HS-5 (cell line): ENCODE measurements at regions not wholly inside any gene's neighbourhood (a gene's known extent, or its start where the extent isn't known, plus 50 kb on each side); places are given as distances from the start of the nearest gene placed in this dataset.
"Not testable (repeated sequence)": the region's sequence is repeated elsewhere in the genome, so short reads cannot be mapped to it uniquely, and the experiment has no call there.

ENCODE experiments used
- DNase-seq: peaks from one replicate; pipeline ENCODE4 v3.0.0-alpha.2; 2012; ENCODE audit warnings: low read depth

DNA sequence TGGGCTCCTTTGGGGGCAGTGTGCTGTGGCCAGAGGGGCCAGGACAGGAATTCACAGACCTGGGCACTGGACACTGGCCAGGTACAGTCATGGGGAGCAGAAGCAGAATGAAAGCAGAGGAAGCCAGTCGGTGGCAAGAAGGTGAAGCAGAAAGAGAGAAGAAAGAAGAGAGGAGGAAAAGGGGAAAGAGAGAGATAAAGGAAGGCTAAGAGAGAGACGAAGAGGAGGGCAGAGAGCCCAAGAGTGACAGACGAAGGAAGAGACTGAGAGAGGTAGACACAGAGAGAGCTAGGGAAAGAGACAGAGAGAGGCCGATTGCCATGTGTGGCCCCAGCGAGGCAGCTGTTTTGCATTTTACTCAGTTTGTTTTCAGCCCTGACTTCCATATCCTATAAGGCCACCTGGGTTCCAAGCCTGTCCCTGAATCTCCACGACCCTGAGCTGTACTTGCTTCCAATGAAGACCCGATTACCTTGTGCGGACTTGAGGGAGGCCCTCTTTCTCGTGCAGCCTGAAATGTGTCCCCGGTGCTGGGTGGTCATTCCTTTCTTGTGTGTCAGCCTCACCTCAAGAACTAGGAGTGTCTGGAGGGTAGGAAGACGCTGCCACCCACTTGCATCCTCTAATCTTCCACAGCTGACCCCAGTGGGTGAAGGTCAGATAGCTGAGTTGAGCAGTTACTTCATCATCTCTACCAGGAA lies 73.9 kb downstream of the LSM3 start:
- no peak for DNase-seq

DNA sequence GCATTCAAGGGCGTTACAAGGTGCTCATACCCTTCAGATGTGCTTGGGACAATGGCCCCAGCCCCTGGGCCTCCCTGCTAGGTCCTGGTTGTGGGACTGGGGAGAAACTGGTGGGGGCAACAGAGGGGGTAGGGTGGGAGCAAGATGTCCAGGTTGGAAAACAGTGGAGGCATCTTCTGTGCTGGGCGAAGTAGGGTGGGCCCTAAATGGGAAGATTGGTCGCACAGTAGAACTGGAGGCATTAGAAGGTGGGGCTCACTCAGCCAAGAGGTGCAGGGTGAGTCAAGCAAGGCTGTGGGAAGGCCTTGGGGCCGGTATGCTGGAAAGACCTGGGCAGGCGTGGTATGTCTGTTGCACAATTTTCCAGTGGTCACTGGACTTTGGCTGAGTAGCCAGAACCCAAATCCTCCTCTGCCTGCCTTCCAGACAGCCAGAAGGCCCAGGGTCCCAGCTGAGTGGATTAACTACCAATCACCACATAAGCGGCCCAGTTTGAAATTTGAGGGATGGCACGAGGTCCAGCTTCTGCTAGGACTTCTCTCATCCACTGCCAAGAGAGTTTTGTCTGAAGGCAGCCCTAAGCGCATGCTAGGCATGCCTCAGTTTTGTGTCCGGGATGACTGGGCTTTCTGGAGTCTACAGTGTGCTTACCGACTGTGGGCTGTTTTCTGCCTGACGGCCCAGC lies 74.5 kb downstream of the LSM3 start:
- DNase-seq, result no peak

DNA sequence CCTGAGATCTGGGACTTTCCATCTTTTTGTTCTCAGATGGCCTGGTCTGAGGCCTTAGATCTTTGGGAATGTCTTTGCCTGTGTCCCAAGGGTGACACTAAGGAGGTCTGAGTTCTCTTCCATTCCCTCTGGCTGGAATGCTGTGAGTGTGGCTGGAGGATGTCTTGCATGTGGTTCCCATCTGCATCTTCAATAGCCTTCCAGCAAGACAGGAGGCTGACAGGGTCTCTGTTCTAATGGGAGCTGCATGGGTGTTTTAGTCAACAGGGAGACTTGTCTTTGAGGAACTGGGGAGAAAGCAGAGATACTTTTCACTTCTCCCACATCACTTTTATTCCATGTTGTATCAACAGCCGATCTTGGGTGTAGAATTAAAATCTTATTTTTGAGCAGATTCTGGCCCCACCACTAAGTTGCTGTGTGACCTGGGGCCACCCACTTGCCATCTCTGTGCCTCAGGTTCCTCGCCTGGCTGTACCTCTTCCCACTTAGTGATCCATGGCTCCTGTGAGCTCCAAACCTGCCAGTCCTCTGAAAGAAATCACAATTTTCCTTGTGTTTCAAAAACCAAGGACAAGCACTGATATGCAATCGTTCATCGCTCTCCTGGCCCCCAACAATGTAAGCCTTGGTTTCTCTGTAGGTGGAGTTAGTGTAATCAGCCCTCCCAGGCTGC lies 75.2 kb downstream of the LSM3 start:
- no peak for DNase-seq

DNA sequence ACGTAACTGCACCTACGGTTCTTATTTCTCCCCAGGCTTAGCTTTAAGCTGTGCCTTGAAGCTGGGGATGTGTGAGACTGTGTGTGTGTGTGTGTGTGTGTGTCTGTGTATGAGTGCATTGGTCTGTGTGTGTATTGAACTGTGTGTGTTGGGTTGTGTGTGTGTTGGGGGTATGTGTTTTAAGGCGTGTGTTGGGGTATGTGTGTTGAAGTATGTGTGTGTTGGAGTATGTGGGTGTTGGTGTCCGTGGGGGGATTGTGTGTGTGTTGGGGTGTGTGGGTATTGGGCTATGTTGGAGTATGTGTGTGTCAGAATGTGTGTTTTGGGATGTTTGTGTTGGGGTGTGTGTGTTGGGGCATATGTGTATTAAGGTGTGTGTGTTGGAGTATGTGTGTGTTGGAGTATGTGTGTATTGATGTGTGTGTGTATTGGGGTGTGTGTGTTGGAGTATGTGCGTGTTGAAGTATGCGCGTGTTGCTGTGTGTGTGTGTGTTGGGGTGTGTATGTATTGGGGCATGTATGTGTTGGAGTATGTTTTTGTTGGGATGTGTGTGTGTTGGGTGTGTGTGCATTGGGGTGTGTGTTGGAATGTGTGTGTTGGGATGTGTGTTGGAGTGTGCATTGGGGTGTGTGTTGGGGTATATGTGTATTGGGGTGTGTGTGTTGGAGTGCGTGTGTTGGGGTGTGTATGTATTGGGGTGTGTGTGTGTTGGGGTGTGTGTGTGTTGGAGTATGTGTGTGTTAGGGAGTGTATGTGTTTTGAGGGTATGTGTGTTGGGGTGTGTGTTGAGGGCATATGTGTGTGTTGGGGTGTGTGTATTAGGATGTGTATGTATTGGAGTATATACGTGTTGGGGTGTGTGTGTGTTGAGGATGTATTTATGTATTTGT lies 76.4 kb downstream of the LSM3 start:
- DNase-seq, result no peak

DNA sequence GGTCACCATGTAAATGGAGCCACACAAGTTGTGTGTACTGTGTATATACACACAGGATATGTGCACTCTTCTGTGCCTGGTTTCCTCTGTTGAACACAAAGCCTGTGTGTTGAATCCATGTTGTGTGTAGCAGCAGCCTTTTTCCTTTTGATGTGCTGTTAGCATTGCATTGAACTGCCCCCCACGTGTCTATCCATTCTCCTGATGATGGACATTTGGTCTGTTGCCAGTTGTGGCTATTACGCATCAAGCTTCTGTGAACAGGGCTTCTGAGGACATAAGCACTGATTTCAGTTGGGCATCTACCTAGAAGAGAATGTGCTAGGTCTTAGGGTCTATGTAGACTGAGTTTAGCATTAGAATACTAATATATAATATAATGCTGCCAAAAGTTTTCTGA lies 77.4 kb downstream of the LSM3 start:
- DNase-seq, result no peak

DNA sequence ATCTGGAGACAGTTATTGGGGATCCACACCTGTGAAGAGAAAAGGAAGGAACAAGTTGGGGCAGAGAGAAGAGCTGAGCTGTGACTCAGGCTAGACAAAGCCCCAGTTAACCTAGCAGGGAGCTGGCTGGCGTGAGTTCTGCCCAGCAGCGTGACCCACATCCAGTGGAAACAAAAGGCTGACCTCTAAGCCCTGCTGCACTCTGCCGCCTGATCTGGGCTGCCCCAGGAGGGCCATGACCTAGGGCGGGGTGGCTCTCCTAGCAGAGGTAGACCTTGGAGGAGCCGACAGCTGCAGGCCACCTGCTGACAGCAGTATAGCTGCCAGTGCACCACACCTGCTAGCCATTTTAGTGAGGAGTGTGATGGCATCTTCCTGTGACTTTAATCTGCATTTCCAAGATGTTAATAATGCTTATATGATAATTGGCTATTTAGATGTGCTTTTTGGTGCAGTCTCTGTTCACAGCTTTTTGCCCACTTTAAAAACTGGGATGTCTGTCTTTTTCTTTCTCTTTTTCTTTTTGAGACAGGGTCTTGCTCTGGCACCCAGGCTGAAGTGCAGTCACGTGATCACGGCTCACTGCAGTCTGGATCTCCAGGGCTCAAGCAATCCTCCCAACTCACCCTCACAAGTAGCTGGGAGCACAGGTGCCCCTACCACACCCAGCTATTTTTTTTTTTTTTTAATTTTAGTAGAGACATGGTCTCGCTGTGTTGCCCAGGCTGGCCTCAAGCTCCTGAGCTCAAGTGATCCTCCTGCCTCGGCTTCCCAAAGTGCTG lies 78.1 kb downstream of the LSM3 start:
- no peak for DNase-seq

DNA sequence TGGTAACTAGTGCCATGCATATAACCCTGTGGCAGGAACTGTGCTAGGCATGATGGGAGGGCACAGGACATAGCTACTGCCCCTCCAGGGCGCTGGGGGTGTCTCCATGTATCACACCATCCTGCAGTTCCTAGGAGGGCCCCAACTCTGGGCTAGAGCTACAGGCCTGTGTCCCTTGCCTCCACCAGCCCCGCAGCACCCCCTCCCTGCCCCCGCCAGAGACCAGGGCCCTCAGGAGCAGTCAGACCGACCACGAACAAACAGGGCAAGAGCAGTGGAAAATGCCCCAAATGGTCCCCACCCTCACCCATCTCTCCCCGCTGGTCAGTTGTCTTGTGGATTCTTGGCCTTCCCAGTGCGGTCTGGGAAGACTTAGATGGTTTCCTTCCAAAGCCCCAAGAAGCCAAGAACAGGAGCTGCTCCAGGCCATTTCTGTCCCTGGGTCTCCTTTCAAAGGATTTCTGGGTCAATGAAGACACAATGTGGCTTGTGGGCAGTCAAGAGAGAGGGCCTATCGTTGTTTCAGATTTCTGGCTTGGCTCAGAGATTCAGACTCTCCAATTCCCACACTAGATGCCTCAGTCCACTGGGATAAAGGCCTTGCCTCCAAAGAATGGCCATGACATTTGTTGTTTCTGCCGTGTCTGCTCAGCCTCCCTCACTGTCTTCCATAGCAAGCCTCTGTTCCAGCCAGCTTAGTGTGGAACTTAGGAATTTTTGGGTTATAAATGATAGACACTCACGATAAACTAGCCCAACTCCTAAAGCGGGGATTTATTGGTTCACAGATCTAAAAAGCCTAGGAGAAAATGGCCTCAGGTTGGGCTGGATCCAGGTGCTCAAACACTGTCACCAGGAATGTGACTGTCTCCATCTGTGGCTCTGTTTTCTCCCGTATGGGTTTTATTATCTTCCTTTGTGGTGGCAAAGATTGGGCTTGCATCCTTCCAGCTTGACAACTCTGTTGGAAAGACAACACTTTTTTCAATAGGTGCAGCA lies 80.6 kb downstream of the LSM3 start:
- no peak for DNase-seq

DNA sequence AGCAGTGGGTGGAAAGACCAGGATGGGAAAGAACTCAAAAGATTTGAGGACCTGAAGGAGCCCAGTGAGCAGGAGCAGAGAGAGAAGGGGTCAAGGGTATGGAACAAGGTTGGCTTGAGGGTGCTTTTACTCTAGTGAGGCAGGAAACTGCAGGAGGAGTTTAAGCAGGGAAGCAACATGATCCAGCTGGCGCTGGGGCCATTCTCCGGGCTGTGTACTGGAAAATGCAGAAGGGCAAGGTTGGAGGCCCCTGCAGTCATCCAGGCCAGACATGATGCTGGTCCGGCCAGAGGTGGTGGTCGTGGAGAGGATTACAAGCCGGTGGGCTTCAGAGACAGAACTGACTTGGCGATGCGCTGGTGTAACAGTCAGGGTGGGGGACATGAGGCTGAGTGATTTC lies 81.8 kb downstream of the LSM3 start:
- no peak for DNase-seq

DNA sequence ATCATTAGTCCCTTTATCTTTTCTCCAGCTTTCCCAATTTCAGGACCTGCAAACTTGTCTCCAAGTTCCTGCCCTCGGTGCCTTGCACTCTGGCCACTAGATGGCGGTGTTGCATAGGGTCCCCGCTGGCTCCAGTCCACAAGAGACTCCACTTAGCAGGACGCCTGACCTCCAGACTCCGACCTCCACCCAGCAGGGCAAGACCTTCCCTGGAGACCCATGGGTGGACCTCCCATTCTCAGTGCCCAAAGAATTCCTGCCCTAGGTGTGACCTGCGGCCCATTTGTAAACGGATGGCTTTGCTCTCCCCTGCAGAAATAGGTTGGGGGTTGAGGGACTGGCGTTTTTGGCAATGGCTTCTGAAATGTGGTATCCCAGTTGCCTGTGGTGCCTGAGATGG lies 82.6 kb downstream of the LSM3 start:
- peak; percentile 31 for DNase-seq

DNA sequence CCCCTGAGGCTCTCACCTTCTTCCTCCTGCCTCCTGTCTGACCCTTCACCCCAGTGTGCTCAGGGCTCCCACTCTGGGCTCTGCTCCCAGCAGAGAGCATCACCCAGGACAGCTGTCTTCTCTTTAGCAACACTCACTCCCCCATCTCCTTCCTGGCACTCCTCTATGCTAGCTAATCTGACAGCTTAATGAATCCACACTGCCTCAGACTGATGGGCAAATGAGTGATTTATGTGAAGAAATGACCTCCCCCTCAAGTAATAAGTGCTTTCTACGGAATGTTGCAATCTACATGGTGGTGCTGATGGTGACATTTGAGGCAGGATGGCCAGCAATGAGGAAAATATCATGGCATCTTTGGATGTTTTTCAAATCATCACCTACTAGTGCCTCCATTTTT lies 83.6 kb downstream of the LSM3 start:
- DNase-seq, result no peak

DNA sequence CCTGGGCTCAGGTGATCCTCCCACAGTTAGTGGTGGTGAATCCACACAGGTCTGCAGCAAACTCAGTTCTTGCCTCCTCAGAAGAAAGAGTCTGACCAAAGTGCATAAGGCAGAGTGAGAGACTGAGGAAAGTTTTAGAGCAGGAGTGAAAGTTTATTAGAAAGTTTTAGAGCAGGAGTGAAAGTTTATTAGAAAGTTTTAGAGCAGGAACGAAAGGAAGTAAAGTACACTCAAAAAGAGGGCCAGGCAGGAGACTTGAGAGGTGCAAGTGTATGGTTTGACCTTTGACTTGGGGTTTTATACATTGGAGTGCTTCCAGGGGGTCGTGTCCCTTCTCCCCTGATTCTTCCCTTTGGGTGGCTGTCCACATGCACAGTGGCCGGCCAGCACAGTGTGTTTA lies 84.2 kb downstream of the LSM3 start:
- no peak for DNase-seq

DNA sequence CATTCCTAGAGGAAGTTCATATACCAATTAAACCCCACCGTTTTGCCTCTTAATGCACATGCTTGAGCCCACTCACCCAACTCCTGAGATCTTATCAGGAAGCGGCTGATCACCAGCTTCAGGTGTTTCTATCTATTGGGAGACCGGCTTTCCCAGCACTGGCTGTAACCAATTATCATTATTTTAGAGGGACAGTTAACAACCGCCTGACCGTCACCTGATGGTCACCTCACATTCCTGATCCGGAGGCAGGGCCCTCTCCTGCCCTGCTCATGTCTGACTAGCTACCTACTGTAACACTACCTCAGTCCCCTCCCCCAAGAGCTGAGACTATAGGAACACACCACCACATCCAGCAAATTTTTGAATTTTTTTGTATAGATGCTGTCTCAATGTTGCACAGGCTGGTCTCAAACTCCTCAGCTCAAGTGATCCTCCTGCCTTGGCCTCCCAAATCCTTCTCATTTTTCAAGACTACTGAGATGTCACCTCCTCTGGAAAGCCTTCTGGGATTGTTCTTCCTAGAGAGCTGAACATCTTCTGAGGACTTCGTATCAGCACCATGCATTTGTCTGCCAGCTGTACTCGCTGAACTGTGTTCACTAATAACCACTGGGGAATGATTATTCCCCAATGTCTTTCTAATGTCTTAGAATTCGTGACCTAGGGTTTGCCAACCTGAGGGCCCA lies 84.8 kb downstream of the LSM3 start:
- DNase-seq, result no peak

DNA sequence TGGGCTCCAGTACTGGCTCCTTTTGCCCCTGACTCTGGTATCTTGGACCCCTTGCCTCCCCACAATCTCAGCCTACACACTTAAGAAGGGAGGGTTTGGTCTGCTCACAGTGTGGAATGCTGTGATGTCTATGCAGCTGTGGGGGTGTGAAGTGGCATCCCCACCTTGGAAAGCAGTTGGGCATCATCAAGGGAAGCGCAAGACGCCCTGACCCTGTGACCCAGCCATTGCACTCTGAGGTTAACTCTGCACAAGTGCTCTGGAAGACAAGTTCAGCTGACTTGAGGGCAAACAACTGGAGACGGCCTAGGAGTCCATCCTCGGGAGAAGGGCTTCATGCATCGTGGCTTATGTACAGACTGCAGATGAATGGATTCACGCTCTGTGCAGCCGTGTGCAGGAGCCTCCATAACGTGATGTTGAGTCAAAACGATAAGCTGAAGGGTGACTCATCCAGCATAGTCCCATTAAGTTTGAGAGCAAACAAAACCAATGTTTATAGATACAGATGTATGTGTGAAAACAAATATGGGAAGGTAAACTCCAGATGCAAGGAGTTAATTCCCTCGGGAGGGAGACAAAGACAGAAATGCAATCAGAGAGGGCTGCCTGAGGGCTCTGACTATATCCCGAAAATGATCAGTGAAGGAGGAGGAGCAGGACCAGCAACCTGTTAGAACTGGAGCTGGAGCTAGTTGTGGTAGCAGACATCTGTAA lies 86.8 kb downstream of the LSM3 start:
- no peak for DNase-seq

DNA sequence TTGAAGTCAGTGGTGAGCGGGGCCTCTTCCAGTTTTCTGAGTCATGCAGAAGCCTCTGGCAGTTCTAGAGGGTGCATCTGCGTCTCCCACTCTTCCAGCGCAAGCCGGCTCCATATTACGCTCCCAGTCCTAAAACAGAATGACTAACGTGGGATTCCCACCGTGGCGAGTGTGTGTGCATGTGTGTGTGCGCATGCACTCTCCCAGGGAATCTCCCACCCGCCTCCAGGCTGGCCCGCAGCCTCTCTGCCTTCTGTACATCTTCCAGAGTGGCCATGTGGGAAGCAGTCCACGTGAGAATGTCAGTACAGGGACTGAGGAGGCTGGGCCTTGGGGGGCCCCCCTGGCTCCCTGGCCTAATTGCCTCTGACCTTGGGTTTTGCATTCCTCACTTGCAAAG lies 87.7 kb downstream of the LSM3 start:
- DNase-seq, result no peak

DNA sequence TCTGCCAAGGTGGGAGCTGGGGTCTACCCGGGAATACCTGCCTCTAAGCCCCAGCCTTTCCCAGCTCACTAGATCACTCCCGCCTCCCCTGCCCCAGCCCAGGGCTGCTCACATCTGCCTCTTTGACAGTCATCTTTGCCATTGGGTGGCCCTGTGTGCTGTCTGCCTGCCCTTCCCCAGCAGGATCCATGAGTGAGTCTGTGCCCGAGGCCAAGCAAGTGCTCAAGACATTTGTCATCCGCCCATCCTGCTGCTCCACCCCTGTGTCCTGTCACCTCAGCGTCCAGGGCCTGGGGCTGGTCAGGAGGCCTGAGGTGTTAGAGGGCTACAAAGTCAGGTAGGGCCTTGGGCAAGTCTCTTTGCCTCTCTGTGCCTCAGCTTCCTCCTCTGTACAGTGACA lies 89.4 kb downstream of the LSM3 start:
- DNase-seq, result no peak

DNA sequence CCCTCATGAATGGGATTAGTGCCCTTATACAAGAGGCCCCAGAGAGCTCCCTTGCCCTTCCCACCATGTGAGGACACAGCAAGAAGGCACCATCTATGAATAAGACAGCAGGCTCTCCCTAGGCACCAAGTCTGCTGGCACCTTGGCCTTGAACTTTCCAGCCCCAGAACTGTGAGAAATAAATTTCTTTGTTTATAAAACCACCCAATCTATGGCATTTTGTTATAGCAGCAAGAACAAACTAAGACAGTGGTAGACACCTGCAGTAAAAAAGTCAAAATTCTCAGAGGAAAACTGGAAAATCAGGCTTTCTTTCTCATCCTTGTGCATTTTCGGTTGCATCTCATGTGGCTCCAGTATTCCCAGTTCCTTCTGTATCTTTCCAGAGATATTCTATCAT lies 90.3 kb downstream of the LSM3 start:
- DNase-seq, result no peak

DNA sequence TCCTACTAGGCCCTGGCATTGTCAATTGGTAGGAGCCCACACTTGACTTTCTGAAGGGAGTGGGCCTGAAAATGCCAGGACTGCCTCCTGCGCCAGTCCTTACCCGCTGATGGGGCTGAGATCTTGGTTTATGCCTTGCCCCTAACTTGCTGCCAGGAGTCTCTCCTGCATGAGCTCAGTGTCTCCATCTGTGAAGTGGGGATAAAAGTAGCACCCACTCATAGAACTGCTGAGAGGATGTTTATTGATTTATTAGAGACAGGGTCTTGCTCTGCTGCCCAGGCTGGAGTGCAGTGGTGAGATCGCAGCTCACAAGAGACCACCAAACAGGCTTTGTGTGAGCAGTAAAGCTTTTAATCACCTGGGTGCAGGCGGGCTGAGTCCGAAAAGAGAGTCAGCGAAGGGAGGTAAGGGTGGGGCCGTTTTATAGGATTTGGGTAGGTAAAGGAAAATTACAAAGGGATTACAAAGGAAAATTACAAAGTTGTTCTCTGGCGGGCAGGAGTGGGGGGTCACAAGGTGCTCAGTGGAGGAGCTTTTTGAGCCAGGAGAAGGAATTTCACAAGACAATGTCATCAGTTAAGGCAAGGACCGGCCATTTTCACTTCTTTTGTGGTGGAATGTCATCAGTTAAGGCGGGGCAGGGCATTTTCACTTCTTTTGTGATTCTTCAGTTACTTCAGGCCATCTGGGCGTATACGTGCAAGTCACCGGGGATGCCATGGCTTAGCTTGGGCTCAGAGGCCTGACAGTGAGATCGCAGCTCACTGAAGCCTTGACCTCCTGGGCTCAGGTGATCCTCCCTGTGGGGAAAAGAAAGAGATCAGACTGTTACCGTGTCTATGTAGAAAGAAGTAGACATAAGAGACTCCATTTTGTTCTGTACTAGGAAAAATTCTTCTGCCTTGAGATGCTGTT lies 93.7 kb downstream of the LSM3 start:
- not testable (repeated sequence) for DNase-seq

DNA sequence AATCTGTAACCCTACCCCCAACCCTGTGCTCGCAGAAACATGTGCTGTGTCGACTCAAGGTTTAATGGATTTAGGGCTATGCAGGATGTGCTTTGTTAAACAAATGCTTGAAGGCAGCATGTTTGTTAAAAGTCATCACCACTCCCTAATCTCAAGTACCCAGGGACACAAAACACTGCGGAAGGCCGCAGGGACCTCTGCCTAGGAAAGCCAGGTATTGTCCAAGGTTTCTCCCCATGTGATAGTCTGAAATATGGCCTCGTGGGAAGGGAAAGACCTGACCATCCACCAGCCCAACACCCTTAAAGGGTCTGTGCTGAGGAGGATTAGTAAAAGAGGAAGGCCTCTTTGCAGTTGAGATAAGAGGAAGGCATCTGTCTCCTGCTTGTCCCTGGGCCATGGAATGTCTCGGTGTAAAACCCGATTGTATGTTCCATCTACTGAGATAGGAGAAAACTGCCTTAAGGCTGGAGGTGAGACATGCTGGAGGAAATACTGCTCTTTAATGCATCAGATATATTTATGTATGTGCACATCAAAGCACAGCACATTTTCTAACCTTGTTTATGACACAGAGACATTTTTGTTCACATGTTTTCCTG lies 94.4 kb downstream of the LSM3 start:
- DNase-seq, result not testable (repeated sequence)
